ENCODE measurements at regions not wholly inside any gene's neighbourhood (a gene's known extent, or its start where the extent isn't known, plus 50 kb on each side); places are given as distances from the start of the nearest gene placed in this dataset.

- TF ChIP-seq CTCF (IDR thresholded peaks at IDR 0.05) (no peak), POLR2A (IDR thresholded peaks at IDR 0.05) (no peak)
These were observed 72.2 kb upstream of the ALG13 start for GRCh38 chrX:111608724-111609123.

Measured in body of pancreas (tissue), 4 donors.